Smooth muscle cell (in vitro differentiated cells): ENCODE measurements at regions not wholly inside any gene's neighbourhood (a gene's known extent, or its start where the extent isn't known, plus 50 kb on each side); places are given as distances from the start of the nearest gene placed in this dataset.

Source experiments
- DNase-seq: peaks from one replicate; lab custom pipeline; 2025; ENCODE audit not compliant: unreplicated experiment; lab: John Stamatoyannopoulos, UW
- H2AFZ ChIP-seq: fragments of 200-600 bp; sonication (generic); 2 replicates; pipeline ENCODE4 v1.6.0; 2016; ENCODE audit warnings: antibody characterized with exemption, low read depth, mild to moderate bottlenecking
- H3F3A ChIP-seq: fragments of 200-600 bp; sonication (generic); 2 replicates; pipeline ENCODE4 v1.6.0; 2017; ENCODE audit warnings: antibody characterized with exemption, low read depth
- H3K27ac ChIP-seq: fragments of 200-600 bp; sonication (generic); 2 replicates; pipeline ENCODE4 v1.5.1; 2016; ENCODE audit warnings: low read depth, mild to moderate bottlenecking
- H3K27me3 ChIP-seq: fragments of 200-600 bp; sonication (generic); 2 replicates; pipeline ENCODE4 v1.6.1; 2016; ENCODE audit warnings: low read depth, mild to moderate bottlenecking
- H3K36me3 ChIP-seq: fragments of 200-600 bp; sonication (generic); 2 replicates; pipeline ENCODE4 v1.5.1; 2016; ENCODE audit warnings: low read depth
- H3K4me1 ChIP-seq: fragments of 200-600 bp; sonication (generic); 2 replicates; pipeline ENCODE4 v1.5.1; 2016; ENCODE audit warnings: low read depth
- H3K4me2 ChIP-seq: fragments of 200-600 bp; sonication (generic); 2 replicates; pipeline ENCODE4 v1.6.0; 2016; ENCODE audit warnings: mild to moderate bottlenecking
- H3K4me3 ChIP-seq: fragments of 200-600 bp; sonication (generic); 2 replicates; pipeline ENCODE4 v1.5.1; 2016; ENCODE audit warnings: mild to moderate bottlenecking
- H3K79me2 ChIP-seq: fragments of 200-600 bp; sonication (generic); 2 replicates; pipeline ENCODE4 v1.6.0; 2016; ENCODE audit warnings: low read depth, mild to moderate bottlenecking
- H3K9ac ChIP-seq: fragments of 200-600 bp; sonication (generic); 2 replicates; pipeline ENCODE4 v1.6.0; 2016; ENCODE audit warnings: low read depth
- H3K9me3 ChIP-seq: fragments of 200-600 bp; sonication (generic); replicated peaks from 2 replicates; pipeline ENCODE4 v1.5.1; 2016; ENCODE audit warnings: low read depth
- H4K20me1 ChIP-seq: fragments of 200-600 bp; sonication (generic); 2 replicates; pipeline ENCODE4 v1.6.0; 2016; ENCODE audit warnings: low read depth
- CTCF ChIP-seq: fragments of 200-600 bp; sonication (generic); IDR thresholded peaks from 2 replicates; pipeline ENCODE4 v1.5.1; 2017; ENCODE audit warnings: borderline replicate concordance, mild to moderate bottlenecking, antibody characterized with exemption; ENCODE audit not compliant: insufficient read depth, poor library complexity, severe bottlenecking
- WGBS: methylation state at CpG from one replicate; pipeline ENCODE4 v1.1.7; 2016; ENCODE audit warnings: low lambda C conversion rate; 5-methylcytosine and 5-hydroxymethylcytosine counted together

GRCh38 chr7:116433246-116433645, 66.3 kb upstream of the CAV2 start:
- H3K9me3 ChIP-seq = no peaks in the 10 kb centered on the region
- no peaks in the 10 kb centered on the region for H4K20me1 ChIP-seq
- H3K4me2 ChIP-seq = no peak overlapping the region
- no peaks in the 10 kb centered on the region for H3K36me3 ChIP-seq
- no peak overlapping the region for H3K4me3 ChIP-seq
- DNase-seq = no peak
- TF ChIP-seq CTCF = no peak
- H3K27me3 ChIP-seq = no peaks in the 10 kb centered on the region
- no peaks in the 10 kb centered on the region for H3K4me1 ChIP-seq
- H3F3A ChIP-seq = no peaks in the 10 kb centered on the region
- WGBS = 73% methylated on average over 1 of the region's 1 CpG
- no peak overlapping the region for H3K9ac ChIP-seq
- no peak overlapping the region for H2AFZ ChIP-seq
- H3K27ac ChIP-seq = no peak overlapping the region
- H3K79me2 ChIP-seq = no peaks in the 10 kb centered on the region

- H3K4me2 ChIP-seq = peak overlapping the region; percentile 29
- no peaks in the 10 kb centered on the region for H4K20me1 ChIP-seq
- H3K9ac ChIP-seq = no peak overlapping the region
- no peaks in the 10 kb centered on the region for H3K27me3 ChIP-seq
- no peaks in the 10 kb centered on the region for H3F3A ChIP-seq
- no peak overlapping the region for H3K4me3 ChIP-seq
- peak overlapping the region; percentile 79 for H3K27ac ChIP-seq
- WGBS = 88% methylated on average over 1 of the region's 1 CpG
- H2AFZ ChIP-seq = no peak overlapping the region
- DNase-seq = no peak
- no peaks in the 10 kb centered on the region for H3K4me1 ChIP-seq
- no peaks in the 10 kb centered on the region for H3K9me3 ChIP-seq
- no peak for TF ChIP-seq CTCF
- H3K36me3 ChIP-seq = no peaks in the 10 kb centered on the region
- no peaks in the 10 kb centered on the region for H3K79me2 ChIP-seq
Measured at GRCh38 chr7:116434820-116435341, 64.7 kb upstream of the CAV2 start.

GRCh38 chr7:116436305-116436826, 63.2 kb upstream of the CAV2 start:
- H3K4me2 ChIP-seq = no peak overlapping the region
- no peaks in the 10 kb centered on the region for H3K36me3 ChIP-seq
- H3K4me3 ChIP-seq = no peak overlapping the region
- H4K20me1 ChIP-seq = no peaks in the 10 kb centered on the region
- H3K4me1 ChIP-seq = no peaks in the 10 kb centered on the region
- H2AFZ ChIP-seq = no peak overlapping the region
- WGBS = 68% methylated on average over 5 of the region's 5 CpGs
- H3K79me2 ChIP-seq = no peaks in the 10 kb centered on the region
- H3K27me3 ChIP-seq = no peaks in the 10 kb centered on the region
- H3F3A ChIP-seq = no peaks in the 10 kb centered on the region
- H3K9me3 ChIP-seq = no peaks in the 10 kb centered on the region
- H3K27ac ChIP-seq = no peak overlapping the region
- no peak for DNase-seq
- TF ChIP-seq CTCF = no peak
- no peak overlapping the region for H3K9ac ChIP-seq

GRCh38 chr7:116438267-116438666, 61.3 kb upstream of the CAV2 start:
- no peak overlapping the region for H3K9ac ChIP-seq
- H3K4me1 ChIP-seq = peaks cover 4% of the 10 kb centered on the region
- H4K20me1 ChIP-seq = no peaks in the 10 kb centered on the region
- H3K27me3 ChIP-seq = no peaks in the 10 kb centered on the region
- no peak overlapping the region for H3K4me3 ChIP-seq
- H3K27ac ChIP-seq = no peak overlapping the region
- H2AFZ ChIP-seq = no peak overlapping the region
- no peak overlapping the region for H3K4me2 ChIP-seq
- TF ChIP-seq CTCF = no peak
- WGBS = 65% methylated on average over 2 of the region's 2 CpGs
- H3F3A ChIP-seq = no peaks in the 10 kb centered on the region
- no peak for DNase-seq
- H3K79me2 ChIP-seq = no peaks in the 10 kb centered on the region
- H3K36me3 ChIP-seq = no peaks in the 10 kb centered on the region
- no peaks in the 10 kb centered on the region for H3K9me3 ChIP-seq
